GM12873 (cell line): ENCODE measurements at regions not wholly inside any gene's neighbourhood (a gene's known extent, or its start where the extent isn't known, plus 50 kb on each side); places are given as distances from the start of the nearest gene placed in this dataset.
A peak's percentile ranks its signal among the peaks of the same experiment; 100 is the strongest.

ENCODE experiments used
- CTCF ChIP-seq: IDR thresholded peaks from 2 replicates; pipeline ENCODE4 v1.5.1; 2012; ENCODE audit warnings: low read depth, mild to moderate bottlenecking, moderate library complexity, low read length, control low read depth; ENCODE audit not compliant: insufficient read depth; ENCODE audit errors: missing control alignments

GRCh38 chr3:39707314-39707909, 102.0 kb upstream of the MYRIP start:
- peak; percentile 67 for TF ChIP-seq CTCF

GRCh38 chr3:39712413-39713048, 96.9 kb upstream of the MYRIP start:
- no peak for TF ChIP-seq CTCF

GRCh38 chr3:39716849-39717248, 92.6 kb upstream of the MYRIP start:
- no peak for TF ChIP-seq CTCF

- TF ChIP-seq CTCF = no peak
These were observed 90.5 kb upstream of the MYRIP start for GRCh38 chr3:39718674-39719595.

GRCh38 chr3:39721076-39721475, 88.3 kb upstream of the MYRIP start:
- TF ChIP-seq CTCF = no peak

- peak; percentile 30 for TF ChIP-seq CTCF
These were observed 85.1 kb upstream of the MYRIP start for GRCh38 chr3:39724233-39724846.

- no peak for TF ChIP-seq CTCF
These were observed 84.1 kb upstream of the MYRIP start for GRCh38 chr3:39725321-39725720.
